H1 (cell line): ENCODE measurements at regions not wholly inside any gene's neighbourhood (a gene's known extent, or its start where the extent isn't known, plus 50 kb on each side); places are given as distances from the start of the nearest gene placed in this dataset.

Experiments used
- ATF3 ChIP-seq: IDR thresholded peaks from 2 replicates; pipeline ENCODE4 v1.6.1; 2011; ENCODE audit warnings: low read depth, mild to moderate bottlenecking, low read length; ENCODE audit not compliant: insufficient read depth
- CHD2 ChIP-seq: IDR thresholded peaks from 2 replicates; pipeline ENCODE4 v1.6.1; 2012; ENCODE audit warnings: low read length, improper control_type of control experiment
- RBBP5 ChIP-seq: IDR thresholded peaks from 2 replicates; pipeline ENCODE4 v1.7.1; 2012; ENCODE audit warnings: low read depth, mild to moderate bottlenecking, inconsistent platforms, low read length, moderate library complexity, borderline replicate concordance
- ZNF274 ChIP-seq: IDR thresholded peaks from 2 replicates; pipeline ENCODE4 v1.7.0; 2012; ENCODE audit warnings: low read length, borderline replicate concordance; ENCODE audit errors: extremely low read depth

- TF ChIP-seq ZNF274, result no peak
- no peak for TF ChIP-seq CHD2
- no peak for TF ChIP-seq RBBP5
- TF ChIP-seq ATF3, result no peak
- TF ChIP-seq, all 59 proteins: peak for 0
Observed at GRCh38 chr1:101151286-101151685, 85.5 kb upstream of the S1PR1 start (continued).
